Right ventricle myocardium inferior (tissue), 1 donor: ENCODE measurements at regions not wholly inside any gene's neighbourhood (a gene's known extent, or its start where the extent isn't known, plus 50 kb on each side); places are given as distances from the start of the nearest gene placed in this dataset.

ENCODE experiments used
- ATAC-seq: fragments of 200-7000 bp; cut with Tn5 transposase; one replicate; pipeline ENCODE4 v1.9.1; 2020; ENCODE audit warnings: mild to moderate bottlenecking, moderate library complexity
- DNase-seq: peaks from one replicate; pipeline ENCODE4 v3.0.0; 2021; ENCODE audit errors: missing footprints
- intact Hi-C: fragments of 100-400 bp; cut with DNase I; formaldehyde crosslinking; loops from one replicate; pipeline ENCODE4 v1.11.0; 2022
- donor health status: DM: no; HTN: yes; CAD: no; lungs with severe emphysema.

GRCh38 chr9:129339539-129340157 lies 161.6 kb upstream of the IER5L start:
- intact Hi-C loops: no loop called here
- no peak for DNase-seq
- ATAC-seq: no peak

GRCh38 chr9:129338724-129339430 lies 160.8 kb upstream of the IER5L start:
- no peak for DNase-seq
- no peak for ATAC-seq
- intact Hi-C loops: no loop called here

DNA sequence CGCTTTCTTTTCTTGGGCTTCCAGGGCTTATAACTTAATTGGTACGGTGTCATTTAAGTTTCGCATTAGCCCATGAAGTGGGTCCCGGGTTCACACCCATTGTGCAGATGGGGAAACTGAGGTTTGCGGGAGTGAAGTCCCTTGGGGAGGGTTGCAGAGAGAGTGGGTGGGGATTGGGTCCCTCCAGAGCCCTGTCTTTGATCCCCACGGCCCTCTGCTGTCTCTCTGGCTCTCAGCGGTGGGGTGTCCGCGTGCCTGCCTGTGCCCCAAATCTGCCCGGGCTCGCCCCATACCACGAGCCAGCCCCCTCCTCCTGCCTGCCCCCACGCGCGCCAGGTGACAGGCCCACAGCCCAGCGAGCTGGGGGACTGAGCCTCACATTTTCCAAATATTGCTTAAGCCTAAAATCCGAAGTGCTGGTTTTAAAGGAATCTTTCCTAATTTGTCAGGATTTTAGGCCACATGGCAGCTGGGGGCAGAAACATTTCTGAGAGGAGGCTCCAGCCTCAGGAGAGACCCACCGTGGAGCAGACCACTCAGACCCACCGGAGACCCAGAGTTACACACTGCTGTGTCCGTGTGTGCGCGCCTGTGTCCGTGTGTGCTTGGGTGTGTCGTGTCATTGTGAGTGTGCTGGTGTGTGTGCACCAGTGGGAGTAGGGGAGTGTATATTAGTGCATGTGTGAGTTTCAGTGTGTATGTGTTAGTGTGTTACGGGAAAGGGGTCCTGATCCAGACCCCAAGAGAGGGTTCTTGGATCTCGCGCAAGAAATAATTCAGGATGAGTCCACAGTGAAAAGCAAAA lies 159.5 kb upstream of the IER5L start:
- intact Hi-C loops: no loop called here
- ATAC-seq: no peak

GRCh38 chr9:129336601-129337331 lies 158.7 kb upstream of the IER5L start:
- ATAC-seq (no peak), DNase-seq (no peak)
- intact Hi-C loops: no loop called here

More for the DNA sequence above, 159.5 kb upstream of the IER5L start:
- no peak for DNase-seq

DNA sequence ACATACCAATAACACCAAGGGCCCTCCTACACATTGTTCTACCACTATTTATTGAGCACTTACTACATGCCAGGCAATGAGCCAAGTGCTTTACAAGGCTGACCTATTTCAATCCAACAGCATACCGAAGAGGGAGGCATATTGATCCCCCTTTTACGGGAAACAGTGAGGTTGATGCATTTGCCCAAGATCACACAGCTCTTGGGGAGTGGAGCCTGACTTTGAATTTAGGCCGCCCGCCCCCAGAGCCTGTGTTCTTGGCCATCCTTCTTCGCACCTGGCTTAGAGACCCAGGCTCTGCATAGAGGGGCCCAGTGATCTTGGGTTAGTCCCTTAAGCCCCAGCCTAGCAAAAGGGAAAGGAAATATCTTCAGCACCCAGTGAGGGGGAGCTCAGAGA lies 158.1 kb upstream of the IER5L start:
- intact Hi-C loops: no loop called here
- no peak for ATAC-seq
- no peak for DNase-seq

DNA sequence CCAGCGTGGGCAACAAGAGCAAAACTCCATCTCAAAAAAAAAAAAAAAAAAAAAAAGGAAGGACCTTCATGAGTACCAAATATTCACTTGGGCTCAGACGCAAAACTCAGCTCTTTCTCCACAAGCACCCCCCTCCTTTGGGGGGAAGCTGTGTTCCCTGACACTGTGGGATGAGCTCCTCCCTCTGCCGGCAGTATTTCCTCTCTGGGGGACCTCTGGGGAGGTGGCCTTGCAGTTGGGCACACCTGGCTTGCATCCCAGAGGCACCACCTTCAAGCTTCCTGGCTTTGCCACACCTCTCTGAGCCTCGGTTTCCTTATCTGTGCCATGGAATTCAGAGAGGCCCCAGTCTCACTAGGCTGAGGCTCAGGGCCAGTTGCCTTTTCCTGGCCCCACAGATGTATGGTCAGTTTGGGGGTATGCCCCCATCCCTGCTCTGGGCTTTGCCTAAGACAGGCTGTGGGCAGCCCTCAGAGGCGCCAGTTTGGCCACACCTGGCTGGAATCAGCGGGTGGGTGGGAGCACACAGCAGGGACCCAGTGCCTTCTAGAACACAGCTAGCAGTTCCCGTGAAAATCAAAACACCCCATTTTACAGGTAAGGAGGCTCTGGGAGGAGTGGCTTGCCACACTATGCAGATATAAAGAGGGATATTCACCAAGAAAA lies 157.5 kb upstream of the IER5L start:
- ATAC-seq (peak; percentile 6), DNase-seq (no peak)
- intact Hi-C loops: loop anchor here (2.0 kb wide), 2 partner anchors 47 to 161 kb away; no protein-coding TSS in a partner anchor

GRCh38 chr9:129334105-129334935 lies 156.3 kb upstream of the IER5L start:
- peak; percentile 97 for DNase-seq
- intact Hi-C loops: loop anchor here (2.0 to 5.0 kb wide), 4 partner anchors 48 to 162 kb away; no protein-coding TSS in a partner anchor
- ATAC-seq: peak; percentile 92

DNA sequence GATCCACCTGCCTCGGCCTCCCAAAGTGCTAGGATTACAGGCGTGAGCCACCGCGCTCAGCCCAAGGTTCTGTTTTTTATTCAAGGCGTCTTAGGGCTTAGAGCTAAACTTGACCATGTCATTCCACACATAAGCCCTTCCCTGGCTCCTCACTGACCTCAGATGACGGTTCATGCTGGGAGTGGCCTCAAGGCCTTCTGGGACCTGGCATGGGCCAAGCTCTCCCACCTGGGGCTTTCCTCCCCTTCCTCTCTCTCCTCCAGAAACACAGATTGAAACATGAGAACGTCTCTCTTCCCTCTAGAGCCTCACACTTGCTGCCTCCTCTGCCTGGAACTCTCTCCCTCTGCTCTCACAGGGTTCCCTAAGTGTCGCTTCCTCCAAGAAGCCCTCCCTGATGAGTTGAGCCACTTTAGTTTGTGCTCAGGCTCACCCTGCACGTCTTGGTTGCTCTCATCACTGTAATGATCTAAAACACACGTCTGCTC lies 155.6 kb upstream of the IER5L start:
- no peak for DNase-seq
- intact Hi-C loops: loop anchor here (2.0 to 5.0 kb wide), 4 partner anchors 49 to 163 kb away; no protein-coding TSS in a partner anchor
- ATAC-seq: peak; percentile 14

DNA sequence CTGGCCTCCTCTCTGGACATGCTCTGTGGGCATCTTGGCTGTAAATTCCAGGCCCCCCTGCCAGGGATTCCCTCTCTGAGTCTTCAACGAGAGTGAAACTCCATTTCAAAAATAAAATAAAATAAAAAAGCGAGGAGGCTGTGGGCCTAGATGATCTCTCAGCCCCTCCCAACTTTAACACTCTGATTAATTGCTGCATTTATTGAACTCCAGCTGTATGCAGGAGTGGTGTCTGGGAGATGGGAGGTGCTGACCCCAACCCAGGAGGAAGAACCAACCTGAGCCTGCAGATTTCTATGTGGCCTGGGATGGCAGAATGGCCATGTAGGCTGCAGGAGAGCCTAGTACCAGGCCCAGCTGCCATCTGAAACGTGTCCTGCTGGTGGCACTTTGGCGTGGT lies 154.5 kb upstream of the IER5L start:
- no peak for DNase-seq

GRCh38 chr9:129331772-129332500 lies 153.9 kb upstream of the IER5L start:
- ATAC-seq: no peak
- DNase-seq: no peak
- intact Hi-C loops: loop anchor here (5.0 kb wide), 2 partner anchors 75 to 150 kb away; no protein-coding TSS in a partner anchor

More for the DNA sequence above, 154.5 kb upstream of the IER5L start:
- intact Hi-C loops: loop anchor here (5.0 kb wide), 2 partner anchors 75 to 150 kb away; no protein-coding TSS in a partner anchor
- ATAC-seq: no peak

GRCh38 chr9:129331493-129331765 lies 153.4 kb upstream of the IER5L start:
- intact Hi-C loops: loop anchor here (5.0 kb wide), 2 partner anchors 74 to 151 kb away; no protein-coding TSS in a partner anchor
- DNase-seq: no peak
- no peak for ATAC-seq

GRCh38 chr9:129330711-129331492 lies 152.8 kb upstream of the IER5L start:
- DNase-seq: no peak
- ATAC-seq: no peak
- intact Hi-C loops: loop anchor here (5.0 kb wide), 2 partner anchors 74 to 151 kb away; no protein-coding TSS in a partner anchor

- DNase-seq (no peak), ATAC-seq (no peak)
- intact Hi-C loops: no loop called here
Observed at GRCh38 chr9:129328355-129329042, 150.4 kb upstream of the IER5L start.

GRCh38 chr9:129327552-129328328 lies 149.7 kb upstream of the IER5L start:
- DNase-seq: no peak
- intact Hi-C loops: no loop called here
- no peak for ATAC-seq
